Activated naive CD8-positive, alpha-beta T cell (primary cell): ENCODE measurements at regions not wholly inside any gene's neighbourhood (a gene's known extent, or its start where the extent isn't known, plus 50 kb on each side); places are given as distances from the start of the nearest gene placed in this dataset.

Experiments
- H3K27ac Mint-ChIP-seq: one replicate; pipeline ENCODE4 v1.8.0; 2021; ENCODE audit warnings: mixed read lengths
- H3K27me3 Mint-ChIP-seq: one replicate; pipeline ENCODE4 v1.8.0; 2021; ENCODE audit warnings: mixed read lengths
- H3K36me3 Mint-ChIP-seq: one replicate; pipeline ENCODE4 v1.8.0; 2021; ENCODE audit warnings: mixed read lengths
- H3K4me1 Mint-ChIP-seq: one replicate; pipeline ENCODE4 v1.8.0; 2021; ENCODE audit warnings: low read depth, mixed read lengths
- H3K4me3 Mint-ChIP-seq: one replicate; pipeline ENCODE4 v1.8.0; 2021; ENCODE audit warnings: mild to moderate bottlenecking, mixed read lengths
- H3K9me3 Mint-ChIP-seq: one replicate; pipeline ENCODE4 v1.8.0; 2021; ENCODE audit warnings: low read depth, mixed read lengths

DNA sequence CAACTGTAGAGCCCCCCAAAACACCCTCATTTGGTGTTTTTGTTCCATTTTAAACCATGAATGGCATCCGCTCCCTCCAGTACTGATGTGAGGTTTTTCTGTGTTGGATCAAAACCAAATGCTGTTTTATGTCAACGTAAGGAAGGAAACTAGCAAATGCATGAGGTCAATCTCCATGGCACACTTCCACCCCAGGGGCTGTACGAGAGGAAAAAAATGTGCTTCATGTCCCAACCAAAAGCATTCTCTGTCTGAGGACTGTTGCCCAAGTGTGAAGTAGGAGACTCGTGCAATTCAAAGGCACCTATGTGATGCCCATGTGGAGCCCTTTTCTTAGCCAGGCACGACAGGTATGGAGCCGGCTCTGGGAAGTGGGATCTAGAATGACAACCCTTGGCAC is 180.3 kb upstream of the MKI67 start:
- H3K4me3 Mint-ChIP-seq: no peak overlapping the region
- H3K9me3 Mint-ChIP-seq: peaks cover 4% of the 10 kb centered on the region
- H3K27me3 Mint-ChIP-seq: no peaks in the 10 kb centered on the region

DNA sequence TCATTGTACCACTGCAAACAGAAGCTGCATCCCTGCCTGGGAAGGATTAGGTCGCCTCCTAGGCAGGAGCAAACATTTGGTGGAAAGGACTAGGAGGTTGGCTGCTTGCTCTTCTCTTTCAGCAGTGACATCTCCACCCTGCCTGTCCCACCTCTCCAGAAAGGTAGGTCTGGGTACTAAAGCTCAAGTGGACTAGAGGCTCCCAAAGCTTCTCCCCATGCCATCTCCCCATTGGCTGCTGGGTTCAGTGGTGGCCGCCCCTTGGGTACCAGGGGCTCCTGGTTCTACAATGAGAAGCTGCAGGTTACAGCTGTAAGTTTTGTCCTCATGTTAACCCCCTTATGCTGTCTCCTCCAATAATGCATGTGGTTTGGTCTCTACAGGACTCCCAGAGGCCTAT is 180.7 kb upstream of the MKI67 start:
- no peaks in the 10 kb centered on the region for H3K4me1 Mint-ChIP-seq
- no peak overlapping the region for H3K27ac Mint-ChIP-seq
- H3K27me3 Mint-ChIP-seq: no peaks in the 10 kb centered on the region
- no peaks in the 10 kb centered on the region for H3K9me3 Mint-ChIP-seq
- no peak overlapping the region for H3K4me3 Mint-ChIP-seq
- H3K36me3 Mint-ChIP-seq: no peaks in the 10 kb centered on the region

More for the DNA sequence above, 180.3 kb upstream of the MKI67 start:
- no peak overlapping the region for H3K27ac Mint-ChIP-seq
- H3K36me3 Mint-ChIP-seq: no peaks in the 10 kb centered on the region
- H3K4me1 Mint-ChIP-seq: no peaks in the 10 kb centered on the region

DNA sequence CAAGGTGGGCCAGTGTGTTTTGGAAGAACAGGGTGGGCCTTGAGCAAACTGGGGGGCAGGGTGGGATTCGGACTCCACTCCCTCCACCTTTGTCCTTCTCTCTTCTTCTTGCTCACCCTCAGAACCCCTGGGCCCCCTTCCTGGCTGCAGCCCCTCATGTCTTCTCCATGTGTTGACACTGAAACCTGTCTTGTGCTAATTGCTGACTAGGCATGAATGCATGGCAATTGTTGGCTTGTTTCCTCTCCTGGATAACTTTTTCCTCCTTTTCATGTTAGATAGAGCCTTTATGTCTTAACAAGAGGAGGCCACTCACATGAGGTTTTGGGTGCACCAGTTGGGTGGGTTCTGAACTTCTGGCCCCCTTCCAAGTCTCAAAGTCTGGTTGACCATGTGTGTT is 181.6 kb upstream of the MKI67 start:
- Mint-ChIP-seq H3K9me3 (no peaks in the 10 kb centered on the region), H3K36me3 (no peaks in the 10 kb centered on the region), H3K27me3 (no peaks in the 10 kb centered on the region), H3K4me3 (no peak overlapping the region), H3K4me1 (no peaks in the 10 kb centered on the region), H3K27ac (no peak overlapping the region)

DNA sequence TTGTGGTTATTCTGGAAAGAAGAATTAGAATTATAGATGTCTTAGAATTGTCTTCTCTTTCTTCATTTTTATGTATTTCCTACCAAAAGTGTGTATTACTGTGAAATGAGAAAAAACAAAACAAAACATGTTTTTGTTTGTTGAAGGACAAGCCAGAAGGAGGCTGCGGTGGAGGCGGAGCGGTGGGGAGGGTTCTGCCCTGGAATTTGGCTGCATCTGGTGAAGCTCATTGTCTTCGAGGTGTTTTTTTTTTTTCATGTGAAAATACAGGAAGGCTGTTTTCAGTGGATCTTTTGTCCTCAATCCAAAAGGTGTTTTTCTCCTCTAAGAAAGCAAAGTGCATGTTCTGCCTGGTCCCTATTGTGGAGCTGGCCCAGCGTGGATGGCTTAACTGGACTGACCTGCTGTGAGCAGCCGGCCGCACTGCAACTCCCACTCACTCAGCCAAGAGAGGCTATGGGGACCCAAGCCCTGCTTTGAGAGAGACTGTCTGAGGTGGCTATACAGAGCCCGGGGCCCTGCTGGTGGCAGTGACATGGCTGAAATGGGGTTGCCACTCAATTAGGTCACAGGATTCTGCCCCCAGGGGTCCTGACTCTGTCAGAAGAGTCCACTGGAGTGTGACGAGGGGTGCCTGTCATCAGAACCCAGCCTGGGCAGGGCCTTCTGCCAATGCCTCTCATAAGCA is 184.9 kb upstream of the MKI67 start:
- no peaks in the 10 kb centered on the region for H3K4me1 Mint-ChIP-seq
- H3K27ac Mint-ChIP-seq: no peak overlapping the region
- no peaks in the 10 kb centered on the region for H3K9me3 Mint-ChIP-seq
- no peak overlapping the region for H3K4me3 Mint-ChIP-seq
- no peaks in the 10 kb centered on the region for H3K36me3 Mint-ChIP-seq
- no peaks in the 10 kb centered on the region for H3K27me3 Mint-ChIP-seq

DNA sequence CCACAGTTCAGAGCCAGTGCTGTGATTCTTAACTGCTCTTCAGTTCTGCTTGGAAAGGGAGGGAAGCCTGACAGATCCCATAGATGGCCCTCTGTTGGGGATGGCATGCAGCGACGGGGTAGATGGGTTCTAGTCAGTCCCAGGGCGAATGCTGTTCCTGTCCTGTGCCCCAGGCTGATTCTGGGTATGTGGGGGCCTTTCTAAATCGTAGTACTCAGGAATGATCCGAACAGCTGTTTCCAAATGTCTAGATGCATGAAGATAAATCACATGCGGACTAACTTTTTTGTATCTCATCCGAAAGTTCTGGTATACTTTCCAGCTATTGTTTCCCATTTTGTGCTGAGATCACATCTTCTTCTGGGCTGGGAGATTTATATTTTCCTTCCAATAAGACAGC is 186.0 kb upstream of the MKI67 start:
- Mint-ChIP-seq H3K4me1 (no peaks in the 10 kb centered on the region), H3K9me3 (no peaks in the 10 kb centered on the region), H3K36me3 (no peaks in the 10 kb centered on the region), H3K4me3 (no peak overlapping the region), H3K27me3 (no peaks in the 10 kb centered on the region), H3K27ac (no peak overlapping the region)

DNA sequence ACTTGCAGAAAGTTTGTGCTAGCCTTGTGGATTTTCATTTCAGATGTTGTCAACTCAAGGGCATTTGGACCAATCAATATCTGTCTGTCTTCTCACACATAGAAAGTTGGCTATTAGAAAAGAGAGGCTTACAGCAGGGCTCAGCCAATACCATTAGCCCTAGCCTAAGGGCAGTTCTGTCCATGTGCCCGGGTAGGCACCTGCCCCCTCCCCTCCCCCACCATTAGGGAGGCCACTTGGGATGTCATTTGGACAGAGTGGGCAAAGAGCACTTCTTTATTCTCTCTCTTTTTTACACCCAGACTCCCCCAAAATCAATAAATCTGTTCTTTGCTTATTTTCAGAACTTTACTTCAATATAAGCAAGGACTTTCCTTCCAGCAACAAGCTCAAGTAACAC is 188.5 kb upstream of the MKI67 start:
- Mint-ChIP-seq H3K27me3 (no peaks in the 10 kb centered on the region), H3K27ac (no peak overlapping the region), H3K4me1 (no peaks in the 10 kb centered on the region), H3K4me3 (no peak overlapping the region), H3K36me3 (no peaks in the 10 kb centered on the region), H3K9me3 (no peaks in the 10 kb centered on the region)

DNA sequence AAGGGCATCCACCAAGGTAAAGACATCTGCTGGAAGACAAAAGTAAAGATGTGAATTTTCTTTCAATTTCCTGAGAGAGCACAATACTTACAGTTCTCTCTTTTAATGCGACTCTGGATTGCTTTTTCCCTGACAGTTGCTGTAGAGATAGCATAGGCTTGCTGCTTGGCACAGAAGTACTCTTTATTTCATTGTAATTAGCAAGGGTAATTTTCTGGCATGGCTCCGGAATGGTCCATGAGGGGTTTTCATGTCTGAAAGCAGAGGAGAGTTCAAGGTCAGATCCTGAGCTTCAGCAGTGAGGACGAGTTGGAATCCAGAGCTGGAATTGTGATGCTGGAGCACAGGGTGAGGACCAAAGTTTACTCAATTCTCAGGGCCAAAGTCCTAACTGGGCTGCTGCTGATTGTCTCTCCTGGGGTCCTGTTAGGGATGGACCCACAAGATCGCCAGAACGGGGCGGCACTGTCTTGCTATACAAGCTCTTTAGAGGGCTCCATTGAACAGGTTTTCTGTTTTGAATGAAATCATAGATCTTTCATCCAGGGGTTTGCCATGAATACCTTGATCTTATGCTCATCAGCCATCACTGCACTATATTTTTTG is 190.0 kb upstream of the MKI67 start:
- no peak overlapping the region for H3K27ac Mint-ChIP-seq
- H3K4me3 Mint-ChIP-seq: no peak overlapping the region
- H3K4me1 Mint-ChIP-seq: no peaks in the 10 kb centered on the region
- no peaks in the 10 kb centered on the region for H3K27me3 Mint-ChIP-seq
- no peaks in the 10 kb centered on the region for H3K9me3 Mint-ChIP-seq
- no peaks in the 10 kb centered on the region for H3K36me3 Mint-ChIP-seq

DNA sequence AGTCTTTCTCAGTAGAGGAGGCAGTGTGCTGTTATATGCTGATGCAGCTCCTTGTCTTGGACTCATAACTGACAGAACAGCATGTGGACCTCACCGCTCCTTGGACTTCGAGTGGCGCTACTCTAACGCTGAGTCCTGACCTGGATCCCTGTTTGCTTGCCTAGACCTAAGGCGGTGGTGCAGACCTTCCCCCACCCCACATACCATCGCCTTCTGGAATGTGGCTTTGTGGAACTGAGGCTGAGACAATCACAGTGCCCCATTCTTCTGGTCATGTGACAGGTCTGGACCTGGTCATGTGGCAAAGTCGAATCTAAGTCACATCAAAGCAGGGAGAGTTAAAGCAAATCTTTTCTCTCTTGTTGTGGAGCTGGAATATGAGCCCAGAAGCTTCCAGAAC is 190.7 kb upstream of the MKI67 start:
- Mint-ChIP-seq H3K27ac (no peak overlapping the region), H3K9me3 (no peaks in the 10 kb centered on the region), H3K4me1 (no peaks in the 10 kb centered on the region), H3K36me3 (no peaks in the 10 kb centered on the region), H3K4me3 (no peak overlapping the region), H3K27me3 (no peaks in the 10 kb centered on the region)

DNA sequence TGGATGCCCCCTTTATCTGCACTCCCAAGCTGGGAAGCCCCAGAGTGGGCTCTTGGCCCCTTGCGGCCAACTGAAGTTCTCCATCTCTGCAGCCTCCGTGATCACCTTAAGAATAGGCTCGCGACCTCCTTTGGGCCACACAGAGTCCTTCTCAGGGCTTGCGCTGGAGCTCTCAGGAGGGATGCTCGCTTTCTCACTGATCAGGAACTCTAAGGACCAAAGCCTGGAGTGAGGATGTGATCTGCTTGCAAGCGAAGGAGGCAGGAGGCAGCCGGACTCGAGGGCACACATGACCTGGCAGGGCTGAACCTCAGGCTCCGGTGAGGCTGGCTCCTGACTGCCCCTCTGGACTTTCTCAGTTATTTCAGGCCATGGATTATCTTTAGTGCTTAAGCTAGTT is 192.1 kb upstream of the MKI67 start:
- Mint-ChIP-seq H3K4me1 (no peaks in the 10 kb centered on the region), H3K36me3 (no peaks in the 10 kb centered on the region), H3K27me3 (no peaks in the 10 kb centered on the region), H3K9me3 (no peaks in the 10 kb centered on the region), H3K4me3 (no peak overlapping the region), H3K27ac (no peak overlapping the region)

DNA sequence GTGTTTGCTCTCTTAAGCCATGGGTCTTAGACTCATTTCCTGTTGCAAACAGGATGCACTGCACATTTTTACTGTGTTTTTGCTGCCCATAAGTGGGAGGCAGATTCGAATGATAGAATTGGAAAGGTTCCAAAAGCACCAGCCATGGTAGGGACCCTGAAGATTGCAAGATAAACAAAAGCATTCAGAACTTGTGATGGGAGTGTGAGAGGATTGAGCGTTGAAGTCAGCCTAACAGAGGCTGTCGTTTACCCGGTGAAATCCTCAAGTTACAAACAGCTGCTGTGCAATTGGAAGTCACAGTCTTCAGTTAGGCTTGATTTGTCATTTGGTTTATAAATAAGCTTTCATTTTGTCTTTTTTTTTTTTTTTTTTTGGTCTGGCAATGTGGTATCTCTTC is 192.7 kb upstream of the MKI67 start:
- no peaks in the 10 kb centered on the region for H3K4me1 Mint-ChIP-seq
- no peak overlapping the region for H3K27ac Mint-ChIP-seq
- H3K27me3 Mint-ChIP-seq: no peaks in the 10 kb centered on the region
- H3K9me3 Mint-ChIP-seq: no peaks in the 10 kb centered on the region
- no peak overlapping the region for H3K4me3 Mint-ChIP-seq
- no peaks in the 10 kb centered on the region for H3K36me3 Mint-ChIP-seq

DNA sequence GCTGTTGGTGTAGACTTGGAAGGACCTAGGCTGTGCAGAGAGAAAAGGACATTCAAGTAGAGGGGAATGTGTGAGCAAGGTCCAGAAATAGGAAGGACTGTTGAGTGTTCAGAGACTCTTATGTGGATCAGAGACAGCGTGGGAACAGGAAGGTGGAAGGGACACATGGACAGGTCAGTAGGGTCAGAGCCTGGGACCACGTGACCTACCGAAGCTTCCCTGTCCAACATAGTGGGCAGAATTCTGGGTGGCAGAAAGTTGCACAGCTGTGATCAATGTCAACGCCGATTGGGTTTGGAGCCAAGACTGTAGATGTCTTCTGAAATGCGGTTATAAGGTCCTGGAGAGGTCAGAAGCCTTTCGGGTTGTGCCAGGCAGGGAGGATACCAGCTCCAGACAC is 195.9 kb upstream of the MKI67 start:
- Mint-ChIP-seq H3K27me3 (peaks cover 9% of the 10 kb centered on the region), H3K4me1 (no peaks in the 10 kb centered on the region), H3K4me3 (no peak overlapping the region), H3K9me3 (no peaks in the 10 kb centered on the region), H3K27ac (no peak overlapping the region), H3K36me3 (no peaks in the 10 kb centered on the region)

DNA sequence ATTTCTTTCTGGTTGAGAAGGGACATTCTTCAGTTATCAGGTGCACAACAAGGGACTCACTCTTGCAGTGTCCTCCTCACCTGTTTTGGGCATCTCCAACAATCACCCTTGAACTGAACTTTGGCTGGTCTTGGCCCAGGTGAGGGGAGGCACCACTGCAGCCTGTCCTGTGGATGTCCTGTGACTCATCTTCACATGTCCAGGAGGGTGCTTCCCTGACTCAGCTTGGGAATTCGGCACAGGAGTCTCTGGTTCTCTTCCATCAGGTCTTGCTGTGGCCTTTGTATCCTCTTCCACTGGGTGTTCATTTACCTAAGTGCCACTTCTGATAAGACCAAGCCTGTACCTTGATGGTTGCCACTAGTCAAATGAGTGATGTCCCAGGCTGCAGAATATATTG is 196.7 kb upstream of the MKI67 start:
- Mint-ChIP-seq H3K27me3 (peaks cover 11% of the 10 kb centered on the region), H3K4me3 (no peak overlapping the region), H3K36me3 (no peaks in the 10 kb centered on the region), H3K4me1 (no peaks in the 10 kb centered on the region), H3K9me3 (no peaks in the 10 kb centered on the region), H3K27ac (no peak overlapping the region)

DNA sequence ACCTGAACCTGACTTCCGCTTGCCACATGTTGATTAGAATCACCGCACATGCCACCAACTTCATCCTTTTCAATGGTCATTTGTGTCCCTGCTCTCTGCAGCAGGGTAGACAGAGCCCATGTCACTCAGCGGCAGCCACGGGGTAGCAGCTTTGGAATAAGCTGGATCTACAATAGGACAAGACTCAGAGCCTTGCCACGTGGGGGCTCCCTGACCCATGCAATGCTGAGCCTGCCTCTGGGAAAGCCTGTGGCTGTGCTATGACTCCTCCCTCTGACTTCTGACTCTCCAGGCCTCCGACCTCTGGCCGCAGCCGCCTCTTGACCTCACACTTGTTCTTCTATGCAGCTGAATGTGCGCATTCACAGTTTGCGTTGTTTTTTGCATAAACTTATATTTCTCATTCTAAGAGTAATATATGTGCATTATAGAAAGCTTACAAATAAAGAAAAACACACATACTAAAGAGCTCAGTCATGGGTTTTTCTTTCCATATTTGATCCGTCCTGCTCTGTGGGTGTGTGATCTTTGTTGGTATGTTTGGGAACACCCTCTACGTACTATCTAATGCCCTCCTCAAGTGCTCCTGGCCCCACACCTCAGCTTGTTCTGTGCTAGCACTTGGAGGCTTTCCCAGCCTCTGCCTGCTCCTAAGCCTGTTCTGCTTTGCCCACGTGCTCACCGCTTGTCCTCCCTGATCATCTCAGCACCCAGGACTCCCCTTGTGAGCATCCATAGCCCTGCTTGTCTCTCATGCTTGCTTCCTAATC is 198.0 kb upstream of the MKI67 start:
- peaks cover 16% of the 10 kb centered on the region for H3K27me3 Mint-ChIP-seq
- H3K4me3 Mint-ChIP-seq: no peak overlapping the region

DNA sequence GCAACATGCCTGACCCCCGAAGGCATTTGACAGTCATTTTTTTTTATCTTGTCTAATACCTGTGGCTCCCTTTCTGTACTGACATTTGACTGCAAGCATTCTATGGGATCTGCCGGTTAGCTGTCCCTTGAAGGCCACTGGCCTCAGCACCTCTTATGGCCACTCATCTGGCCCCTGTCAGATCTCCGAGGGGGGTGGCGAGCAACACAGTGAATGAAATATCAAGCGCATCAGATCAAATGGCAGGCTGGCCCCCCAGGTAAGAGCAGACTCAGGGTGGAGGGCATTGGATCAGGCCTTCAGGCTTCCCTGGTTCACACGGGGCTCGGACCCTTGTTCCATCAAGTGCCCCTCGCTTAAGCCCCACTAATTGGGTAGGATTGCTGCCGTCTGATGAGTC is 199.6 kb upstream of the MKI67 start:
- Mint-ChIP-seq H3K27me3 (peaks cover 19% of the 10 kb centered on the region), H3K9me3 (no peaks in the 10 kb centered on the region), H3K27ac (no peak overlapping the region), H3K4me3 (no peak overlapping the region), H3K4me1 (no peaks in the 10 kb centered on the region), H3K36me3 (no peaks in the 10 kb centered on the region)

More for the DNA sequence above, 198.0 kb upstream of the MKI67 start:
- Mint-ChIP-seq H3K4me1 (no peaks in the 10 kb centered on the region), H3K27ac (no peak overlapping the region), H3K36me3 (no peaks in the 10 kb centered on the region), H3K9me3 (no peaks in the 10 kb centered on the region)

DNA sequence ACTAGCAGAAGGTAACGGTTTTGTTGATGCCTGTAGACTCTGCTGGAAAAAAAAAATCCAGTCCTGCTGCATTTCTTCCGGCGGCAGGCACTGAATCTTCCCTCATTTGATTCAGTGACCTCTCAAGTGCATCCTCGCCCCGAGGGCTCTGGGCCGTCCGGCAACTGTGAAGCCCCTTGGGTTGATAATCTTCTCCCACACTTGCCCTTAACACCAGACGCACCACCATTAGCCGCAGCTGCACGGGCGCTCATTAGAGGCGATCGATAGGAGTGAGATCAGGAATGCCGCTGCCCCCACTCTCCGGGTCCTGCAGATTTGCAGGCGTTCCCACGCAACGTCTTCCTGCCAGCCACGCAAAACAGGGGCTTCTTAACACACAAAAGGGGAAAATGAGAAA is 200.0 kb upstream of the MKI67 start:
- Mint-ChIP-seq H3K4me3 (no peak overlapping the region), H3K9me3 (no peaks in the 10 kb centered on the region), H3K36me3 (no peaks in the 10 kb centered on the region), H3K4me1 (no peaks in the 10 kb centered on the region), H3K27me3 (peaks cover 20% of the 10 kb centered on the region), H3K27ac (no peak overlapping the region)
